ENCODE measurements at regions not wholly inside any gene's neighbourhood (a gene's known extent, or its start where the extent isn't known, plus 50 kb on each side); places are given as distances from the start of the nearest gene placed in this dataset.

GRCh38 chr11:80165744-80166143, 724.9 kb upstream of the TENM4 start:
- Histone ChIP-seq H3K4me3 (ENCODE audit: low read depth, low read length) (no peak overlapping the region), H3K36me3 (ENCODE audit: control insufficient read depth, insufficient read depth, low read length) (no peaks in the 10 kb centered on the region), H3K27me3 (ENCODE audit: control insufficient read depth, insufficient read depth, low read length) (no peaks in the 10 kb centered on the region)
- DNase-seq (ENCODE audit: low read depth) = no peak
- no peak for TF ChIP-seq CTCF (IDR thresholded peaks at IDR 0.05; ENCODE audit: insufficient read depth, low read length, poor library complexity, severe bottlenecking)

- DNase-seq (ENCODE audit: low read depth) = no peak
- no peak overlapping the region for H3K4me3 ChIP-seq (ENCODE audit: low read depth, low read length)
- no peaks in the 10 kb centered on the region for H3K27me3 ChIP-seq (ENCODE audit: control insufficient read depth, insufficient read depth, low read length)
- TF ChIP-seq CTCF (IDR thresholded peaks at IDR 0.05; ENCODE audit: insufficient read depth, low read length, poor library complexity, severe bottlenecking) = no peak
- no peaks in the 10 kb centered on the region for H3K36me3 ChIP-seq (ENCODE audit: control insufficient read depth, insufficient read depth, low read length)
Measured at GRCh38 chr11:80163441-80163840, 722.6 kb upstream of the TENM4 start.

- no peak for TF ChIP-seq CTCF (IDR thresholded peaks at IDR 0.05; ENCODE audit: insufficient read depth, low read length, poor library complexity, severe bottlenecking)
- Histone ChIP-seq H3K4me3 (ENCODE audit: low read depth, low read length) (no peak overlapping the region), H3K36me3 (ENCODE audit: control insufficient read depth, insufficient read depth, low read length) (no peaks in the 10 kb centered on the region), H3K27me3 (ENCODE audit: control insufficient read depth, insufficient read depth, low read length) (no peaks in the 10 kb centered on the region)
- no peak for DNase-seq (ENCODE audit: low read depth)
Measured at GRCh38 chr11:80163011-80163410, 722.2 kb upstream of the TENM4 start.

- Histone ChIP-seq H3K36me3 (ENCODE audit: control insufficient read depth, insufficient read depth, low read length) (no peaks in the 10 kb centered on the region), H3K27me3 (ENCODE audit: control insufficient read depth, insufficient read depth, low read length) (no peaks in the 10 kb centered on the region), H3K4me3 (ENCODE audit: low read depth, low read length) (no peak overlapping the region)
- no peak for DNase-seq (ENCODE audit: low read depth)
- no peak for TF ChIP-seq CTCF (IDR thresholded peaks at IDR 0.05; ENCODE audit: insufficient read depth, low read length, poor library complexity, severe bottlenecking)
Measured at GRCh38 chr11:80162387-80162786, 721.6 kb upstream of the TENM4 start.

- Histone ChIP-seq H3K27me3 (ENCODE audit: control insufficient read depth, insufficient read depth, low read length) (no peaks in the 10 kb centered on the region), H3K4me3 (ENCODE audit: low read depth, low read length) (no peak overlapping the region), H3K36me3 (ENCODE audit: control insufficient read depth, insufficient read depth, low read length) (no peaks in the 10 kb centered on the region)
- no peak for DNase-seq (ENCODE audit: low read depth)
- no peak for TF ChIP-seq CTCF (IDR thresholded peaks at IDR 0.05; ENCODE audit: insufficient read depth, low read length, poor library complexity, severe bottlenecking)
Measured at GRCh38 chr11:80157447-80157846, 716.6 kb upstream of the TENM4 start.

GRCh38 chr11:80156062-80156461, 715.2 kb upstream of the TENM4 start:
- no peak for TF ChIP-seq CTCF (IDR thresholded peaks at IDR 0.05; ENCODE audit: insufficient read depth, low read length, poor library complexity, severe bottlenecking)
- Histone ChIP-seq H3K4me3 (ENCODE audit: low read depth, low read length) (no peak overlapping the region), H3K36me3 (ENCODE audit: control insufficient read depth, insufficient read depth, low read length) (no peaks in the 10 kb centered on the region), H3K27me3 (ENCODE audit: control insufficient read depth, insufficient read depth, low read length) (no peaks in the 10 kb centered on the region)
- no peak for DNase-seq (ENCODE audit: low read depth)
